Neural cell (in vitro differentiated cells): ENCODE measurements at regions not wholly inside any gene's neighbourhood (a gene's known extent, or its start where the extent isn't known, plus 50 kb on each side); places are given as distances from the start of the nearest gene placed in this dataset.
"Not testable (repeated sequence)": the region's sequence is repeated elsewhere in the genome, so short reads cannot be mapped to it uniquely, and the experiment has no call there.

Source experiments
- H2AFZ ChIP-seq: fragments of 200-600, 300-800 bp; sonication (generic), shearing (Covaris generic); 2 replicates; pipeline ENCODE4 v1.6.0; 2014; ENCODE audit warnings: low read depth, mild to moderate bottlenecking, antibody characterized with exemption, low read length, moderate library complexity
- H3F3A ChIP-seq: fragments of 200-600 bp; shearing (Covaris generic); 2 replicates; pipeline ENCODE4 v1.6.1; 2016; ENCODE audit warnings: mild to moderate bottlenecking, moderate library complexity, mixed read lengths, antibody characterized with exemption, low read length; ENCODE audit not compliant: insufficient read depth, poor library complexity, severe bottlenecking
- H3K27ac ChIP-seq: fragments of 200-600, 300-800 bp; sonication (generic), shearing (Covaris generic); 2 replicates; pipeline ENCODE4 v1.5.1; 2014; ENCODE audit warnings: mild to moderate bottlenecking, low read length, moderate library complexity
- H3K27me3 ChIP-seq: fragments of 300-800, 200-600 bp; sonication (generic), shearing (Covaris generic); 2 replicates; pipeline ENCODE4 v1.6.0; 2014; ENCODE audit warnings: mild to moderate bottlenecking, low read depth, low read length, moderate library complexity; ENCODE audit not compliant: insufficient read depth
- H3K36me3 ChIP-seq: fragments of 300-800, 200-600 bp; sonication (generic), shearing (Covaris generic); 2 replicates; pipeline ENCODE4 v1.5.1; 2014; ENCODE audit warnings: mild to moderate bottlenecking, antibody characterized with exemption, low read length, moderate library complexity; ENCODE audit not compliant: insufficient read depth
- H3K4me2 ChIP-seq: fragments of 300-800, 200-600 bp; sonication (generic), shearing (Covaris generic); 2 replicates; pipeline ENCODE4 v1.6.0; 2014; ENCODE audit warnings: mild to moderate bottlenecking, low read length
- H3K4me3 ChIP-seq: fragments of 300-800, 200-600 bp; sonication (generic), shearing (Covaris generic); 2 replicates; pipeline ENCODE4 v1.5.1; 2014; ENCODE audit warnings: mild to moderate bottlenecking, low read length, moderate library complexity
- H3K79me2 ChIP-seq: fragments of 200-600 bp; shearing (Covaris generic); replicated peaks from 2 replicates; pipeline ENCODE4 v1.6.0; 2014; ENCODE audit warnings: mild to moderate bottlenecking, low read length, moderate library complexity; ENCODE audit not compliant: insufficient read depth
- H3K9ac ChIP-seq: fragments of 300-800, 200-600 bp; sonication (generic), shearing (Covaris generic); 2 replicates; pipeline ENCODE4 v1.6.1; 2016; ENCODE audit warnings: mild to moderate bottlenecking, low read length, mixed read lengths
- H3K9me2 ChIP-seq: fragments of 200-600 bp; shearing (Covaris generic); 2 replicates; pipeline ENCODE4 v1.6.1; 2016; ENCODE audit warnings: mild to moderate bottlenecking, low read length, mixed read lengths; ENCODE audit not compliant: insufficient read depth
- H3K9me3 ChIP-seq: fragments of 200-600, 300-800 bp; sonication (generic), shearing (Covaris generic); 2 replicates; pipeline ENCODE4 v1.6.1; 2016; ENCODE audit warnings: mild to moderate bottlenecking, mixed run types, low read length, moderate library complexity, mixed read lengths
- H4K20me1 ChIP-seq: fragments of 200-600 bp; shearing (Covaris generic); 2 replicates; pipeline ENCODE4 v1.6.1; 2016; ENCODE audit warnings: mild to moderate bottlenecking, mixed run types; ENCODE audit not compliant: insufficient read depth
- small RNA-seq, 3 experiments: library from RNA; depleted of rRNA; stranded (forward); fragments of <200 nt; gene quantifications; one replicate each; pipeline ENCODE3, GENCODE V24; 2012

DNA sequence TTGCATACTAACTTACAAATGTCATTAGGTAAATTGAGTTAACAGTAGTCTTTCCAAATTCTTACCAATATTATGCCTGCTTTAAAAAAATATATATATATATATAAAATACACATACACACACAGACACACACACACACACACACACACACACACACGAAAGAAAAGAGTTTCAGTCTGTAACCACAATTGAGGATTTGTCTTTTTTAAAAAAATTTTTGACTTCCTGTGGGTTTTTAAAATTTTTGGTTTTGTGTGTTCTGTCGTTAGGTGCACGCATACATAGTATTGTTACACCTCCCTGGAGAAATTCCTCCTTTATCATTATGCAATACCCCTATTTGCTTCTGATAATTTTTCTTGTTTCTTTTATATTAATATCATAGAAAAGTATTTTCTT lies 129.3 kb upstream of the LRRC61 start:
- H3K4me3 ChIP-seq, H2AFZ ChIP-seq, H3F3A ChIP-seq, H3K36me3 ChIP-seq, H3K79me2 ChIP-seq, H3K4me2 ChIP-seq, H3K9ac ChIP-seq, H3K9me3 ChIP-seq, H3K9me2 ChIP-seq, H3K27me3 ChIP-seq, H3K27ac ChIP-seq, H4K20me1 ChIP-seq: not testable (repeated sequence)

Small RNA genes lying in the stretch of these regions (small RNA-seq; reads per million reads assigned to genes)
- 0 reads per million in 3 experiments for gene AC092666.2
